ENCODE measurements at regions not wholly inside any gene's neighbourhood (a gene's known extent, or its start where the extent isn't known, plus 50 kb on each side); places are given as distances from the start of the nearest gene placed in this dataset.

- Histone ChIP-seq H3K4me2 (ENCODE audit: low read length) (no peak overlapping the region), H3K79me2 (ENCODE audit: control insufficient read depth, low read length) (no peaks in the 10 kb centered on the region), H3K4me3 (ENCODE audit: low read length) (no peak overlapping the region), H3K4me1 (ENCODE audit: control insufficient read depth, low read length) (no peaks in the 10 kb centered on the region), H3K9me3 (ENCODE audit: control insufficient read depth, insufficient read depth, low read length) (no peaks in the 10 kb centered on the region), H4K20me1 (ENCODE audit: control insufficient read depth, insufficient read depth, low read depth, low read length) (no peaks in the 10 kb centered on the region), H3K9me2 (replicated peaks; ENCODE audit: control insufficient read depth, low read length) (no peaks in the 10 kb centered on the region), H3K36me3 (ENCODE audit: control insufficient read depth, low read length) (no peaks in the 10 kb centered on the region), H3K27ac (ENCODE audit: low read depth, low read length) (no peak overlapping the region), H3F3A (ENCODE audit: control insufficient read depth, insufficient read depth) (no peaks in the 10 kb centered on the region), H3K27me3 (ENCODE audit: control insufficient read depth, low read length) (no peaks in the 10 kb centered on the region)
- TF ChIP-seq CTCF (IDR thresholded peaks at IDR 0.05; ENCODE audit: low read depth, low read length, poor library complexity, severe bottlenecking): no peak
- no peak for TF ChIP-seq EZH2phosphoT487 (IDR thresholded peaks at IDR 0.05; ENCODE audit: borderline replicate concordance, low read length)
These were observed 356.8 kb downstream of the SUCLG1 start for GRCh38 chr2:84102274-84102673.

- Histone ChIP-seq H3K4me2 (ENCODE audit: low read length) (no peak overlapping the region), H3K4me1 (ENCODE audit: control insufficient read depth, low read length) (no peaks in the 10 kb centered on the region), H3K27me3 (ENCODE audit: control insufficient read depth, low read length) (no peaks in the 10 kb centered on the region), H3K36me3 (ENCODE audit: control insufficient read depth, low read length) (no peaks in the 10 kb centered on the region), H3K4me3 (ENCODE audit: low read length) (no peak overlapping the region), H3F3A (ENCODE audit: control insufficient read depth, insufficient read depth) (no peaks in the 10 kb centered on the region), H3K27ac (ENCODE audit: low read depth, low read length) (no peak overlapping the region), H3K9me2 (replicated peaks; ENCODE audit: control insufficient read depth, low read length) (no peaks in the 10 kb centered on the region), H3K79me2 (ENCODE audit: control insufficient read depth, low read length) (no peaks in the 10 kb centered on the region), H4K20me1 (ENCODE audit: control insufficient read depth, insufficient read depth, low read depth, low read length) (no peaks in the 10 kb centered on the region), H3K9me3 (ENCODE audit: control insufficient read depth, insufficient read depth, low read length) (no peaks in the 10 kb centered on the region)
- no peak for TF ChIP-seq CTCF (IDR thresholded peaks at IDR 0.05; ENCODE audit: low read depth, low read length, poor library complexity, severe bottlenecking)
- no peak for TF ChIP-seq EZH2phosphoT487 (IDR thresholded peaks at IDR 0.05; ENCODE audit: borderline replicate concordance, low read length)
These were observed 370.4 kb downstream of the SUCLG1 start for GRCh38 chr2:84088656-84089055.

GRCh38 chr2:84085562-84085961 lies 373.5 kb downstream of the SUCLG1 start:
- Histone ChIP-seq H3K9me2 (replicated peaks; ENCODE audit: control insufficient read depth, low read length) (no peaks in the 10 kb centered on the region), H3K79me2 (ENCODE audit: control insufficient read depth, low read length) (no peaks in the 10 kb centered on the region), H3F3A (ENCODE audit: control insufficient read depth, insufficient read depth) (no peaks in the 10 kb centered on the region), H3K4me1 (ENCODE audit: control insufficient read depth, low read length) (no peaks in the 10 kb centered on the region), H3K4me3 (ENCODE audit: low read length) (no peak overlapping the region), H3K27ac (ENCODE audit: low read depth, low read length) (no peak overlapping the region), H4K20me1 (ENCODE audit: control insufficient read depth, insufficient read depth, low read depth, low read length) (no peaks in the 10 kb centered on the region), H3K9me3 (ENCODE audit: control insufficient read depth, insufficient read depth, low read length) (no peaks in the 10 kb centered on the region), H3K36me3 (ENCODE audit: control insufficient read depth, low read length) (no peaks in the 10 kb centered on the region), H3K27me3 (ENCODE audit: control insufficient read depth, low read length) (no peaks in the 10 kb centered on the region), H3K4me2 (ENCODE audit: low read length) (no peak overlapping the region)
- TF ChIP-seq CTCF (IDR thresholded peaks at IDR 0.05; ENCODE audit: low read depth, low read length, poor library complexity, severe bottlenecking) (no peak), EZH2phosphoT487 (IDR thresholded peaks at IDR 0.05; ENCODE audit: borderline replicate concordance, low read length) (no peak)

- no peak for TF ChIP-seq EZH2phosphoT487 (IDR thresholded peaks at IDR 0.05; ENCODE audit: borderline replicate concordance, low read length)
- no peak for TF ChIP-seq CTCF (IDR thresholded peaks at IDR 0.05; ENCODE audit: low read depth, low read length, poor library complexity, severe bottlenecking)
These were observed 374.2 kb downstream of the SUCLG1 start for GRCh38 chr2:84084856-84085255.

More at GRCh38 chr2:84084856-84085255, 374.2 kb downstream of the SUCLG1 start:
- Histone ChIP-seq H4K20me1 (ENCODE audit: control insufficient read depth, insufficient read depth, low read depth, low read length) (no peaks in the 10 kb centered on the region), H3K27me3 (ENCODE audit: control insufficient read depth, low read length) (no peaks in the 10 kb centered on the region), H3K4me3 (ENCODE audit: low read length) (no peak overlapping the region), H3K27ac (ENCODE audit: low read depth, low read length) (no peak overlapping the region), H3K79me2 (ENCODE audit: control insufficient read depth, low read length) (no peaks in the 10 kb centered on the region), H3K9me2 (replicated peaks; ENCODE audit: control insufficient read depth, low read length) (no peaks in the 10 kb centered on the region), H3K9me3 (ENCODE audit: control insufficient read depth, insufficient read depth, low read length) (no peaks in the 10 kb centered on the region), H3K4me1 (ENCODE audit: control insufficient read depth, low read length) (no peaks in the 10 kb centered on the region), H3K36me3 (ENCODE audit: control insufficient read depth, low read length) (no peaks in the 10 kb centered on the region), H3F3A (ENCODE audit: control insufficient read depth, insufficient read depth) (no peaks in the 10 kb centered on the region), H3K4me2 (ENCODE audit: low read length) (no peak overlapping the region)

All from DOHH2 (cell line).